ENCODE measurements at regions not wholly inside any gene's neighbourhood (a gene's known extent, or its start where the extent isn't known, plus 50 kb on each side); places are given as distances from the start of the nearest gene placed in this dataset.
"Not testable (repeated sequence)": the region's sequence is repeated elsewhere in the genome, so short reads cannot be mapped to it uniquely, and the experiment has no call there.

- DNase-seq (ENCODE audit: low read depth in 2 of 2, low spot score in 1 of 2): no peak
Observed at GRCh38 chr12:128109236-128109635, 157.7 kb upstream of the TMEM132C start.

- no peak for DNase-seq (ENCODE audit: low read depth in 2 of 2, low spot score in 1 of 2)
Observed at GRCh38 chr12:128109636-128110035, 157.3 kb upstream of the TMEM132C start.

- DNase-seq (ENCODE audit: low read depth in 2 of 2, low spot score in 1 of 2): no peak
Observed at GRCh38 chr12:128111333-128111732, 155.6 kb upstream of the TMEM132C start.

GRCh38 chr12:128111951-128112350 is 155.0 kb upstream of the TMEM132C start:
- no peak for DNase-seq (ENCODE audit: low read depth in 2 of 2, low spot score in 1 of 2)

GRCh38 chr12:128113250-128113649 is 153.7 kb upstream of the TMEM132C start:
- DNase-seq (ENCODE audit: low read depth in 2 of 2, low spot score in 1 of 2): not testable (repeated sequence)

GRCh38 chr12:128114485-128114884 is 152.5 kb upstream of the TMEM132C start:
- no peak for DNase-seq (ENCODE audit: low read depth in 2 of 2, low spot score in 1 of 2)

- DNase-seq (ENCODE audit: low read depth in 2 of 2, low spot score in 1 of 2): no peak
Observed at GRCh38 chr12:128116537-128116936, 150.4 kb upstream of the TMEM132C start.

- no peak for DNase-seq (ENCODE audit: low read depth in 2 of 2, low spot score in 1 of 2)
Observed at GRCh38 chr12:128120035-128120434, 146.9 kb upstream of the TMEM132C start.

GRCh38 chr12:128121424-128121823 is 145.5 kb upstream of the TMEM132C start:
- no peak for DNase-seq (ENCODE audit: low read depth in 2 of 2, low spot score in 1 of 2)

- DNase-seq (ENCODE audit: low read depth in 2 of 2, low spot score in 1 of 2): no peak
Observed at GRCh38 chr12:128123096-128123495, 143.9 kb upstream of the TMEM132C start.

- DNase-seq (ENCODE audit: low read depth in 2 of 2, low spot score in 1 of 2): no peak
Observed at GRCh38 chr12:128131955-128132354, 135.0 kb upstream of the TMEM132C start.

GRCh38 chr12:128133321-128134073 is 133.5 kb upstream of the TMEM132C start:
- no peak for DNase-seq (ENCODE audit: low read depth in 2 of 2, low spot score in 1 of 2)

GRCh38 chr12:128137140-128137539 is 129.8 kb upstream of the TMEM132C start:
- DNase-seq (ENCODE audit: low read depth in 2 of 2, low spot score in 1 of 2): no peak

GRCh38 chr12:128138125-128138524 is 128.8 kb upstream of the TMEM132C start:
- no peak for DNase-seq (ENCODE audit: low read depth in 2 of 2, low spot score in 1 of 2)

- no peak for DNase-seq (ENCODE audit: low read depth in 2 of 2, low spot score in 1 of 2)
Observed at GRCh38 chr12:128140551-128140950, 126.4 kb upstream of the TMEM132C start.

- no peak for DNase-seq (ENCODE audit: low read depth in 2 of 2, low spot score in 1 of 2)
Observed at GRCh38 chr12:128150961-128151360, 116.0 kb upstream of the TMEM132C start.

- DNase-seq (ENCODE audit: low read depth in 2 of 2, low spot score in 1 of 2): no peak
Observed at GRCh38 chr12:128155571-128155970, 111.4 kb upstream of the TMEM132C start.

- DNase-seq (ENCODE audit: low read depth in 2 of 2, low spot score in 1 of 2): no peak
Observed at GRCh38 chr12:128163086-128163485, 103.9 kb upstream of the TMEM132C start.

GRCh38 chr12:128164533-128164932 is 102.4 kb upstream of the TMEM132C start:
- DNase-seq (ENCODE audit: low read depth in 2 of 2, low spot score in 1 of 2): no peak

- no peak for DNase-seq (ENCODE audit: low read depth in 2 of 2, low spot score in 1 of 2)
Observed at GRCh38 chr12:128165387-128165786, 101.6 kb upstream of the TMEM132C start.

GRCh38 chr12:128168273-128168672 is 98.7 kb upstream of the TMEM132C start:
- DNase-seq (ENCODE audit: low read depth in 2 of 2, low spot score in 1 of 2): no peak

- no peak for DNase-seq (ENCODE audit: low read depth in 2 of 2, low spot score in 1 of 2)
Observed at GRCh38 chr12:128170181-128170580, 96.8 kb upstream of the TMEM132C start.

GRCh38 chr12:128178565-128178964 is 88.4 kb upstream of the TMEM132C start:
- no peak for DNase-seq (ENCODE audit: low read depth in 2 of 2, low spot score in 1 of 2)
